ENCODE measurements at regions not wholly inside any gene's neighbourhood (a gene's known extent, or its start where the extent isn't known, plus 50 kb on each side); places are given as distances from the start of the nearest gene placed in this dataset.

- Histone ChIP-seq H3K27ac (ENCODE audit: low read depth, low read length) (no peak overlapping the region), H3K4me3 (ENCODE audit: low read depth in 1 of 2, low read length in 2 of 2) (no peak overlapping the region), H3K9ac (ENCODE audit: low read depth in 1 of 2, low read length in 2 of 2) (no peak overlapping the region), H3K4me1 (ENCODE audit: control insufficient read depth in 1 of 2, insufficient read depth in 2 of 2, low read length in 2 of 2) (no peaks in the 10 kb centered on the region), H3K9me3 (ENCODE audit: control insufficient read depth in 1 of 2, low read length in 2 of 2) (no peaks in the 10 kb centered on the region), H3K27me3 (ENCODE audit: control insufficient read depth in 1 of 2, insufficient read depth in 2 of 2, low read length in 2 of 2) (peaks cover 0 to 3% of the 10 kb centered on the region in 2 donors), H3K36me3 (ENCODE audit: control insufficient read depth in 1 of 2, insufficient read depth in 2 of 2, low read length in 2 of 2) (no peaks in the 10 kb centered on the region)
These were observed 482.8 kb downstream of the DISC1 start for GRCh38 chr1:232109391-232109790.

- no peaks in the 10 kb centered on the region for H3K4me1 ChIP-seq (ENCODE audit: control insufficient read depth in 1 of 2, insufficient read depth in 2 of 2, low read length in 2 of 2)
- H3K36me3 ChIP-seq (ENCODE audit: control insufficient read depth in 1 of 2, insufficient read depth in 2 of 2, low read length in 2 of 2), result no peaks in the 10 kb centered on the region
- no peak overlapping the region for H3K27ac ChIP-seq (ENCODE audit: low read depth, low read length)
- no peaks in the 10 kb centered on the region for H3K9me3 ChIP-seq (ENCODE audit: control insufficient read depth in 1 of 2, low read length in 2 of 2)
- no peak overlapping the region for H3K9ac ChIP-seq (ENCODE audit: low read depth in 1 of 2, low read length in 2 of 2)
- peaks cover 0 to 3% of the 10 kb centered on the region in 2 donors for H3K27me3 ChIP-seq (ENCODE audit: control insufficient read depth in 1 of 2, insufficient read depth in 2 of 2, low read length in 2 of 2)
- H3K4me3 ChIP-seq (ENCODE audit: low read depth in 1 of 2, low read length in 2 of 2), result no peak overlapping the region
These were observed 482.0 kb downstream of the DISC1 start for GRCh38 chr1:232108598-232108997.

- Histone ChIP-seq H3K4me3 (ENCODE audit: low read depth in 1 of 2, low read length in 2 of 2) (no peak overlapping the region), H3K36me3 (ENCODE audit: control insufficient read depth in 1 of 2, insufficient read depth in 2 of 2, low read length in 2 of 2) (no peaks in the 10 kb centered on the region), H3K4me1 (ENCODE audit: control insufficient read depth in 1 of 2, insufficient read depth in 2 of 2, low read length in 2 of 2) (no peaks in the 10 kb centered on the region), H3K9ac (ENCODE audit: low read depth in 1 of 2, low read length in 2 of 2) (no peak overlapping the region), H3K27ac (ENCODE audit: low read depth, low read length) (no peak overlapping the region), H3K27me3 (ENCODE audit: control insufficient read depth in 1 of 2, insufficient read depth in 2 of 2, low read length in 2 of 2) (peaks cover 0 to 3% of the 10 kb centered on the region in 2 donors), H3K9me3 (ENCODE audit: control insufficient read depth in 1 of 2, low read length in 2 of 2) (no peaks in the 10 kb centered on the region)
These were observed 479.8 kb downstream of the DISC1 start for GRCh38 chr1:232106415-232106814.

- Histone ChIP-seq H3K27me3 (ENCODE audit: control insufficient read depth in 1 of 2, insufficient read depth in 2 of 2, low read length in 2 of 2) (no peaks in the 10 kb centered on the region), H3K9ac (ENCODE audit: low read depth in 1 of 2, low read length in 2 of 2) (no peak overlapping the region), H3K4me1 (ENCODE audit: control insufficient read depth in 1 of 2, insufficient read depth in 2 of 2, low read length in 2 of 2) (no peaks in the 10 kb centered on the region), H3K27ac (ENCODE audit: low read depth, low read length) (no peak overlapping the region), H3K4me3 (ENCODE audit: low read depth in 1 of 2, low read length in 2 of 2) (no peak overlapping the region), H3K36me3 (ENCODE audit: control insufficient read depth in 1 of 2, insufficient read depth in 2 of 2, low read length in 2 of 2) (no peaks in the 10 kb centered on the region), H3K9me3 (ENCODE audit: control insufficient read depth in 1 of 2, low read length in 2 of 2) (no peaks in the 10 kb centered on the region)
These were observed 479.0 kb downstream of the DISC1 start for GRCh38 chr1:232105561-232105960.

GRCh38 chr1:232101231-232101630 lies 474.6 kb downstream of the DISC1 start:
- Histone ChIP-seq H3K36me3 (ENCODE audit: control insufficient read depth in 1 of 2, insufficient read depth in 2 of 2, low read length in 2 of 2) (no peaks in the 10 kb centered on the region), H3K27ac (ENCODE audit: low read depth, low read length) (no peak overlapping the region), H3K9me3 (ENCODE audit: control insufficient read depth in 1 of 2, low read length in 2 of 2) (peaks cover 0 to 3% of the 10 kb centered on the region in 2 donors), H3K9ac (ENCODE audit: low read depth in 1 of 2, low read length in 2 of 2) (no peak overlapping the region), H3K4me1 (ENCODE audit: control insufficient read depth in 1 of 2, insufficient read depth in 2 of 2, low read length in 2 of 2) (no peaks in the 10 kb centered on the region), H3K27me3 (ENCODE audit: control insufficient read depth in 1 of 2, insufficient read depth in 2 of 2, low read length in 2 of 2) (no peaks in the 10 kb centered on the region), H3K4me3 (ENCODE audit: low read depth in 1 of 2, low read length in 2 of 2) (no peak overlapping the region)

GRCh38 chr1:232096751-232097150 lies 470.2 kb downstream of the DISC1 start:
- Histone ChIP-seq H3K27ac (ENCODE audit: low read depth, low read length) (no peak overlapping the region), H3K9me3 (ENCODE audit: control insufficient read depth in 1 of 2, low read length in 2 of 2) (peaks cover 0 to 3% of the 10 kb centered on the region in 2 donors), H3K36me3 (ENCODE audit: control insufficient read depth in 1 of 2, insufficient read depth in 2 of 2, low read length in 2 of 2) (no peaks in the 10 kb centered on the region), H3K4me3 (ENCODE audit: low read depth in 1 of 2, low read length in 2 of 2) (no peak overlapping the region), H3K27me3 (ENCODE audit: control insufficient read depth in 1 of 2, insufficient read depth in 2 of 2, low read length in 2 of 2) (no peaks in the 10 kb centered on the region), H3K9ac (ENCODE audit: low read depth in 1 of 2, low read length in 2 of 2) (no peak overlapping the region), H3K4me1 (ENCODE audit: control insufficient read depth in 1 of 2, insufficient read depth in 2 of 2, low read length in 2 of 2) (no peaks in the 10 kb centered on the region)
